Pancreas (tissue), 10 donors: ENCODE measurements at regions not wholly inside any gene's neighbourhood (a gene's known extent, or its start where the extent isn't known, plus 50 kb on each side); places are given as distances from the start of the nearest gene placed in this dataset.
A peak's percentile ranks its signal among the peaks of the same experiment; 100 is the strongest.

Experiments
- ATAC-seq, 4 donors: fragments of 200-7000 bp; cut with Tn5 transposase; one replicate each; pipeline versions ENCODE4 v1.8.0 to v1.9.1; 2020; ENCODE audit warnings: mild to moderate bottlenecking in 4 of 4, moderate library complexity in 4 of 4
- DNase-seq, 6 donors: peaks; one replicate each; pipeline ENCODE4 v3.0.0-alpha.2; 2020
- FAIRE-seq: peaks from 2 replicates; lab custom pipeline; 2012; peaks lifted over from hg19 to GRCh38; lab: Jason Lieb, UNC
- H3K27ac ChIP-seq, 4 donors: fragments of 200-600 bp; sonication (generic); 1 replicate in 3 of 4; 2 replicates in 1 of 4; pipeline versions ENCODE4 v1.5.0 to v1.8.0; 2020
- H3K27me3 ChIP-seq, 4 donors: fragments of 200-600 bp; one replicate each; pipeline ENCODE4 v1.8.0; 2021
- H3K36me3 ChIP-seq, 3 donors: fragments of 200-600 bp; sonication (generic) in 1 of 3; one replicate each; pipeline versions ENCODE4 v1.5.0 to v1.8.0; 2020 to 2021
- H3K4me1 ChIP-seq, 3 donors: fragments of 200-600 bp; one replicate each; pipeline ENCODE4 v1.8.0; 2021
- H3K4me3 ChIP-seq, 4 donors: fragments of 200-600 bp; sonication (generic) in 2 of 4; one replicate each; pipeline versions ENCODE4 v1.5.0 to v1.8.0; 2020 to 2021
- H3K9me3 ChIP-seq, 4 donors: fragments of 200-600 bp; one replicate each; pipeline ENCODE4 v1.8.0; 2021
- CTCF ChIP-seq, 4 donors: fragments of 200-600 bp; sonication (generic) in 3 of 4; IDR thresholded peaks; one replicate each; pipeline versions ENCODE4 v1.5.0 to v1.8.0; 2021; ENCODE audit warnings: antibody characterized with exemption in 4 of 4
- WGBS, 2 donors: extraction: QIAGEN DNeasy Blood & Tissue Kit; methylation state at CpG; one replicate each; pipeline ENCODE4 v1.1.7; 2013; 5-methylcytosine and 5-hydroxymethylcytosine counted together
- intact Hi-C, 3 donors: fragments of 100-400 bp; cut with DNase I; formaldehyde crosslinking; loops; one replicate each; pipeline versions ENCODE4 v1.11.1 to v1.14.2; 2022
- donor health status: healthy with polysubstance abuse.
- donor health status: DM: no; HTN: no; CAD: no; lungs with moderate emphysema.
- donor health status: DM: no; HTN: no; CAD: no.
- donor health status: control.
- donor health status: control.
- donor health status: Bipolar disorder and iron deficiency.
- donor health status: DM: yes; HTN: yes; CAD: no.
- donor health status: DM: no; HTN: no; CAD: no.
- donor health status: DM: no; HTN: no; CAD: no.
- donor health status: DM: yes; HTN: yes; CAD: no.

- TF ChIP-seq CTCF (IDR thresholded peaks at IDR 0.05) = no peak
- ATAC-seq (peak; percentile 82 to 88 (median 84)), DNase-seq (peak in 2 of 6 donors; percentile 33 to 63), FAIRE-seq (no peak)
- Histone ChIP-seq H3K27ac (no peak overlapping the region), H3K4me3 (no peak overlapping the region), H3K27me3 (no peaks in the 10 kb centered on the region), H3K9me3 (no peaks in the 10 kb centered on the region), H3K4me1 (peaks cover 27 to 40% (median 32%) of the 10 kb centered on the region in 3 donors), H3K36me3 (no peaks in the 10 kb centered on the region)
- WGBS, 2 donors = 36 to 40% methylated on average over 2 of the region's 2 CpGs
- intact Hi-C loops = no loop called here
Observed at GRCh38 chr5:173514661-173515060, 101.8 kb downstream of the BOD1 start.

GRCh38 chr5:173513521-173513991 lies 102.9 kb downstream of the BOD1 start:
- Histone ChIP-seq H3K27ac (peak overlapping the region in 2 of 4 donors; percentile 31 to 70), H3K27me3 (no peaks in the 10 kb centered on the region), H3K9me3 (no peaks in the 10 kb centered on the region), H3K4me3 (no peak overlapping the region), H3K4me1 (peaks cover 27 to 46% (median 32%) of the 10 kb centered on the region in 3 donors), H3K36me3 (no peaks in the 10 kb centered on the region)
- DNase-seq (no peak), FAIRE-seq (no peak), ATAC-seq (peak; percentile 62 to 84 (median 74))
- intact Hi-C loops = no loop called here
- no peak for TF ChIP-seq CTCF (IDR thresholded peaks at IDR 0.05)

GRCh38 chr5:173512637-173513435 lies 103.6 kb downstream of the BOD1 start:
- H3K4me3 ChIP-seq = no peak overlapping the region

GRCh38 chr5:173509060-173509459 lies 107.4 kb downstream of the BOD1 start:
- H3K4me3 ChIP-seq = no peak overlapping the region
- ATAC-seq (no peak), FAIRE-seq (no peak), DNase-seq (no peak)
- no peak for TF ChIP-seq CTCF (IDR thresholded peaks at IDR 0.05)
- intact Hi-C loops = no loop called here
- H3K9me3 ChIP-seq = no peaks in the 10 kb centered on the region
- H3K27ac ChIP-seq = no peak overlapping the region
- 70 to 76% methylated on average over 3 of the region's 3 CpGs for WGBS, 2 donors
- H3K4me1 ChIP-seq = peaks cover 17 to 38% (median 20%) of the 10 kb centered on the region in 3 donors
- H3K27me3 ChIP-seq = no peaks in the 10 kb centered on the region
- no peaks in the 10 kb centered on the region for H3K36me3 ChIP-seq

More at GRCh38 chr5:173512637-173513435, 103.6 kb downstream of the BOD1 start:
- no peaks in the 10 kb centered on the region for H3K9me3 ChIP-seq
- no peaks in the 10 kb centered on the region for H3K27me3 ChIP-seq
- FAIRE-seq (no peak), ATAC-seq (peak in 2 of 4 donors; percentile 14 to 19), DNase-seq (no peak)
- H3K27ac ChIP-seq = peak overlapping the region in 2 of 4 donors; percentile 31 to 70
- no peak for TF ChIP-seq CTCF (IDR thresholded peaks at IDR 0.05)
- no peaks in the 10 kb centered on the region for H3K36me3 ChIP-seq
- intact Hi-C loops = no loop called here
- H3K4me1 ChIP-seq = peaks cover 27 to 46% (median 32%) of the 10 kb centered on the region in 3 donors
- 40 to 50% methylated on average over 5 of the region's 5 CpGs for WGBS, 2 donors

GRCh38 chr5:173507171-173507570 lies 109.3 kb downstream of the BOD1 start:
- DNase-seq (no peak), ATAC-seq (no peak), FAIRE-seq (no peak)
- no peak overlapping the region for H3K4me3 ChIP-seq
- H3K27ac ChIP-seq = no peak overlapping the region
- no peaks in the 10 kb centered on the region for H3K27me3 ChIP-seq
- peaks cover 5 to 19% (median 10%) of the 10 kb centered on the region in 3 donors for H3K4me1 ChIP-seq
- TF ChIP-seq CTCF (IDR thresholded peaks at IDR 0.05) = no peak
- H3K36me3 ChIP-seq = no peaks in the 10 kb centered on the region
- intact Hi-C loops = no loop called here
- 86 to 87% methylated on average over 5 of the region's 5 CpGs for WGBS, 2 donors
- no peaks in the 10 kb centered on the region for H3K9me3 ChIP-seq
